ENCODE measurements at regions not wholly inside any gene's neighbourhood (a gene's known extent, or its start where the extent isn't known, plus 50 kb on each side); places are given as distances from the start of the nearest gene placed in this dataset.

DNA sequence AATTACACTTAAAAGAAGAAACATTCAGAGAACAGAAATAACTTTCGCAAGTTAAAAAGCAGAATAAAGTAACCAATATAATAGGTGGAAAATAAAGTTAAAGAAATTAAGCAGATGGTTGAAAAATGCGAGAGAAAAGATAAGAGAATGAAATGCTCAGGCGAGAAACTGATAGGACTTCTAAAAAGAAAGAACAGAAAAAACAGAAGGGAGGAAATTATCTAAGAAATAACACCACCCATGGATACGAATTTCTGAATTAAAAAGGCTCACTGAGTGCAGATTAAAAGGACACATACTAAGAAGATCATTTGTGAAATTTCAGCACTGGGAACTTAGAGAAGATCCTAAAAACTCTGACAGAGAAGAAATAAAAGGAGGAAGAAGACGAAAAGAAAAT is 92.0 kb downstream of the HLX start:
- ChIA-PET CTCF (no interaction called here), POLR2A (no interaction called here)
- no peak overlapping the region for H2AFZ ChIP-seq (ENCODE audit: low read depth)
- no peaks in the 10 kb centered on the region for H3K9me2 ChIP-seq
- H3K9ac ChIP-seq = no peak overlapping the region
- no peak for TF ChIP-seq RFX5 (IDR thresholded peaks at IDR 0.05; ENCODE audit: low read length)
- TF ChIP-seq, protein P1, sequence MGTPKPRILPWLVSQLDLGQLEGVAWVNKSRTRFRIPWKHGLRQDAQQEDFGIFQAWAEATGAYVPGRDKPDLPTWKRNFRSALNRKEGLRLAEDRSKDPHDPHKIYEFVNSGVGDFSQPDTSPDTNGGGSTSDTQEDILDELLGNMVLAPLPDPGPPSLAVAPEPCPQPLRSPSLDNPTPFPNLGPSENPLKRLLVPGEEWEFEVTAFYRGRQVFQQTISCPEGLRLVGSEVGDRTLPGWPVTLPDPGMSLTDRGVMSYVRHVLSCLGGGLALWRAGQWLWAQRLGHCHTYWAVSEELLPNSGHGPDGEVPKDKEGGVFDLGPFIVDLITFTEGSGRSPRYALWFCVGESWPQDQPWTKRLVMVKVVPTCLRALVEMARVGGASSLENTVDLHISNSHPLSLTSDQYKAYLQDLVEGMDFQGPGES (IDR thresholded peaks at IDR 0.05; ENCODE audit: low read depth, low read length) = no peak
- H3K4me3 ChIP-seq (ENCODE audit: low read depth in 2 of 2, low read length in 1 of 2) = no peak overlapping the region
- H3K27me3 ChIP-seq (ENCODE audit: insufficient read depth) = no peaks in the 10 kb centered on the region
- no peaks in the 10 kb centered on the region for H3K36me3 ChIP-seq (replicated peaks in 1 of 2; ENCODE audit: control insufficient read depth in 1 of 2, insufficient read depth in 2 of 2, low read length in 1 of 2)
- no peak overlapping the region for H3K4me2 ChIP-seq
- 87% methylated on average over 5 of the region's 5 CpGs for WGBS (ENCODE audit: low lambda C conversion rate)
- H3K4me1 ChIP-seq (ENCODE audit: control insufficient read depth in 1 of 2, insufficient read depth in 2 of 2, low read depth in 1 of 2, low read length in 1 of 2) = peaks cover 0 to 16% of the 10 kb centered on the region in 2 experiments; a peak in 2 of 4 replicates
- DNase-seq = no peak
- H3K9me3 ChIP-seq = no peaks in the 10 kb centered on the region
- no peak overlapping the region for H3K27ac ChIP-seq (ENCODE audit: low read depth in 2 of 2, low read length in 1 of 2)
- no peaks in the 10 kb centered on the region for H4K20me1 ChIP-seq (ENCODE audit: insufficient read depth)
- no peaks in the 10 kb centered on the region for H3K79me2 ChIP-seq (ENCODE audit: insufficient read depth)
- peaks cover 3% of the 10 kb centered on the region for H3F3A ChIP-seq (replicated peaks; ENCODE audit: insufficient read depth)

DNA sequence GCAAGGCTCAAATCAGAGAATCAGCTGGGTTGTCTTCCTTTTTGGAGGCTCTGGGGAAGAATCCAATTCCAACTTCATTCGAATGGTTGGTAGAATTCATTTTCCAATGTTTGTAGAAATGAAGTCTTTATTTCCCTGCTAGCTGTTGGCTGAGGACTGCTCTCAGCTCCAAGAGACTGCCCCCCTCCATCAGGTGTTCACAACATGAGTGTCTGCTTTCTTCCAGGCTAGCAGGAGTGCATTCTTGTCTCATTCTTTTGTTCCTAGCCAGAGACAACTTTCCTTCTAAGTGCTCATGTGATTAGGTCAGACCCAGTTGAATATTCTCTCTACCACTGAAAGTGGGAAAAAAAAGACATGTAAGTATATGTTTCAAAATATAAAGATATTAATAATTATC is 95.2 kb downstream of the HLX start:
- Histone ChIP-seq H2AFZ (ENCODE audit: low read depth) (no peak overlapping the region), H3K4me3 (ENCODE audit: low read depth in 2 of 2, low read length in 1 of 2) (no peak overlapping the region), H3K79me2 (ENCODE audit: insufficient read depth) (no peaks in the 10 kb centered on the region), H3K27ac (ENCODE audit: low read depth in 2 of 2, low read length in 1 of 2) (no peak overlapping the region; a peak in 1 of 4 replicates), H3K9ac (no peak overlapping the region), H3F3A (replicated peaks; ENCODE audit: insufficient read depth) (no peaks in the 10 kb centered on the region), H3K27me3 (ENCODE audit: insufficient read depth) (no peaks in the 10 kb centered on the region), H3K9me3 (no peaks in the 10 kb centered on the region), H3K4me1 (ENCODE audit: control insufficient read depth in 1 of 2, insufficient read depth in 2 of 2, low read depth in 1 of 2, low read length in 1 of 2) (no peaks in the 10 kb centered on the region), H3K4me2 (no peak overlapping the region), H3K9me2 (no peaks in the 10 kb centered on the region), H4K20me1 (ENCODE audit: insufficient read depth) (no peaks in the 10 kb centered on the region), H3K36me3 (replicated peaks in 1 of 2; ENCODE audit: control insufficient read depth in 1 of 2, insufficient read depth in 2 of 2, low read length in 1 of 2) (no peaks in the 10 kb centered on the region)
- ChIA-PET CTCF (interaction anchor here (0.6 kb wide), 1 partner anchor 1662 kb away, joined by 3 read pairs; no protein-coding TSS in a partner anchor), POLR2A (no interaction called here)
- no peak for DNase-seq
- WGBS (ENCODE audit: low lambda C conversion rate) = 57% methylated on average over 1 of the region's 1 CpG
- TF ChIP-seq FOXM1 (IDR thresholded peaks at IDR 0.05; ENCODE audit: low read depth) = no peak
- TF ChIP-seq FOXJ3 (CRISPR knock-in tag; IDR thresholded peaks at IDR 0.05) = no peak
- no peak for TF ChIP-seq GATA2 (CRISPR knock-in tag; IDR thresholded peaks at IDR 0.05)
- TF ChIP-seq TAF1 (IDR thresholded peaks at IDR 0.05; ENCODE audit: borderline replicate concordance, low read depth, low read length) = no peak
- no peak for TF ChIP-seq RXRA (IDR thresholded peaks at IDR 0.05; ENCODE audit: borderline replicate concordance, low read depth)
- TF ChIP-seq CHD2 (IDR thresholded peaks at IDR 0.05; ENCODE audit: low read length, partially characterized antibody) = no peak
- no peak for TF ChIP-seq SMC3 (IDR thresholded peaks at IDR 0.05; ENCODE audit: low read depth, low read length)
- TF ChIP-seq EP300 (IDR thresholded peaks at IDR 0.05; ENCODE audit: borderline replicate concordance in 1 of 2, low read depth in 1 of 2, low read length in 1 of 2) = no peak
- no peak for TF ChIP-seq RAD21 (IDR thresholded peaks at IDR 0.05; ENCODE audit: low read length)
- TF ChIP-seq JUND (IDR thresholded peaks at IDR 0.05) = no peak
- TF ChIP-seq, protein P2, sequence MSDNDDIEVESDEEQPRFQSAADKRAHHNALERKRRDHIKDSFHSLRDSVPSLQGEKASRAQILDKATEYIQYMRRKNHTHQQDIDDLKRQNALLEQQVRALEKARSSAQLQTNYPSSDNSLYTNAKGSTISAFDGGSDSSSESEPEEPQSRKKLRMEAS (IDR thresholded peaks at IDR 0.05; ENCODE audit: low read depth) = no peak
- TF ChIP-seq, protein P3, sequence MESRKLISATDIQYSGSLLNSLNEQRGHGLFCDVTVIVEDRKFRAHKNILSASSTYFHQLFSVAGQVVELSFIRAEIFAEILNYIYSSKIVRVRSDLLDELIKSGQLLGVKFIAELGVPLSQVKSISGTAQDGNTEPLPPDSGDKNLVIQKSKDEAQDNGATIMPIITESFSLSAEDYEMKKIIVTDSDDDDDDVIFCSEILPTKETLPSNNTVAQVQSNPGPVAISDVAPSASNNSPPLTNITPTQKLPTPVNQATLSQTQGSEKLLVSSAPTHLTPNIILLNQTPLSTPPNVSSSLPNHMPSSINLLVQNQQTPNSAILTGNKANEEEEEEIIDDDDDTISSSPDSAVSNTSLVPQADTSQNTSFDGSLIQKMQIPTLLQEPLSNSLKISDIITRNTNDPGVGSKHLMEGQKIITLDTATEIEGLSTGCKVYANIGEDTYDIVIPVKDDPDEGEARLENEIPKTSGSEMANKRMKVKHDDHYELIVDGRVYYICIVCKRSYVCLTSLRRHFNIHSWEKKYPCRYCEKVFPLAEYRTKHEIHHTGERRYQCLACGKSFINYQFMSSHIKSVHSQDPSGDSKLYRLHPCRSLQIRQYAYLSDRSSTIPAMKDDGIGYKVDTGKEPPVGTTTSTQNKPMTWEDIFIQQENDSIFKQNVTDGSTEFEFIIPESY (IDR thresholded peaks at IDR 0.05; ENCODE audit: borderline replicate concordance, low read depth) = no peak
- TF ChIP-seq NRF1 (IDR thresholded peaks at IDR 0.05; ENCODE audit: low read depth, low read length) = no peak
- no peak for TF ChIP-seq FOSL2 (IDR thresholded peaks at IDR 0.05; ENCODE audit: borderline replicate concordance, low read depth)
- TF ChIP-seq USF2 (IDR thresholded peaks at IDR 0.05; ENCODE audit: borderline replicate concordance, low read depth, low read length) = no peak
- no peak for TF ChIP-seq YY1 (IDR thresholded peaks at IDR 0.05; ENCODE audit: low read depth)
- no peak for TF ChIP-seq MXI1 (IDR thresholded peaks at IDR 0.05; ENCODE audit: low read depth, low read length)
- TF ChIP-seq REST (IDR thresholded peaks at IDR 0.05; ENCODE audit: low read depth, low read length) = no peak
